Hepatocyte (in vitro differentiated cells): ENCODE measurements at regions not wholly inside any gene's neighbourhood (a gene's known extent, or its start where the extent isn't known, plus 50 kb on each side); places are given as distances from the start of the nearest gene placed in this dataset.
"Not testable (repeated sequence)": the region's sequence is repeated elsewhere in the genome, so short reads cannot be mapped to it uniquely, and the experiment has no call there.

Experiments used
- DNase-seq: peaks from one replicate; pipeline ENCODE4 v3.0.0-alpha.2; 2016; ENCODE audit warnings: low spot score
- H2AFZ ChIP-seq: fragments of 200-600 bp; sonication (generic); 2 replicates; pipeline ENCODE4 v1.6.0; 2016; ENCODE audit warnings: antibody characterized with exemption, mild to moderate bottlenecking
- H3K27ac ChIP-seq: fragments of 200-600 bp; sonication (generic); 2 replicates; pipeline ENCODE4 v1.5.1; 2016; ENCODE audit warnings: mild to moderate bottlenecking
- H3K27me3 ChIP-seq: fragments of 200-600 bp; sonication (generic); 2 replicates; pipeline ENCODE4 v1.6.1; 2016
- H3K36me3 ChIP-seq: fragments of 200-600 bp; sonication (generic); replicated peaks from 2 replicates; pipeline ENCODE4 v1.5.1; 2016; ENCODE audit warnings: low read depth; ENCODE audit not compliant: insufficient read depth
- H3K4me1 ChIP-seq: fragments of 200-600 bp; sonication (generic); 2 replicates; pipeline ENCODE4 v1.5.1; 2016; ENCODE audit warnings: mild to moderate bottlenecking, moderate library complexity; ENCODE audit not compliant: insufficient read depth
- H3K4me2 ChIP-seq: fragments of 200-600 bp; sonication (generic); 2 replicates; pipeline ENCODE4 v1.6.0; 2016
- H3K4me3 ChIP-seq: fragments of 200-600 bp; sonication (generic); 2 replicates; pipeline ENCODE4 v1.5.1; 2016; ENCODE audit warnings: mild to moderate bottlenecking
- H3K79me2 ChIP-seq: fragments of 200-600 bp; sonication (generic); 2 replicates; pipeline ENCODE4 v1.6.0; 2017; ENCODE audit warnings: mild to moderate bottlenecking
- H3K9me2 ChIP-seq: fragments of 200-600 bp; sonication (generic); replicated peaks from 2 replicates; pipeline ENCODE4 v1.6.0; 2017; ENCODE audit warnings: mild to moderate bottlenecking; ENCODE audit not compliant: insufficient read depth
- H3K9me3 ChIP-seq: fragments of 200-600 bp; sonication (generic); 2 replicates; pipeline ENCODE4 v1.5.1; 2016; ENCODE audit warnings: low read depth, mild to moderate bottlenecking
- H4K20me1 ChIP-seq: fragments of 200-600 bp; sonication (generic); 2 replicates; pipeline ENCODE4 v1.6.0; 2016; ENCODE audit warnings: mild to moderate bottlenecking; ENCODE audit not compliant: insufficient read depth, poor library complexity, severe bottlenecking
- EZH2 ChIP-seq: fragments of 200-600 bp; sonication (generic); IDR thresholded peaks from 2 replicates; pipeline ENCODE4 v1.6.1; 2016; ENCODE audit warnings: antibody characterized with exemption, mild to moderate bottlenecking, borderline replicate concordance
- EZH2phosphoT487 ChIP-seq: fragments of 200-600 bp; sonication (generic); IDR thresholded peaks from one replicate; pipeline ENCODE4 v1.6.1; 2018; ENCODE audit warnings: antibody characterized with exemption, mild to moderate bottlenecking, low read depth, moderate library complexity; ENCODE audit not compliant: unreplicated experiment, severe bottlenecking
- WGBS: methylation state at CpG from one replicate; pipeline ENCODE4 v1.1.6; 2016; ENCODE audit warnings: low lambda C conversion rate; ENCODE audit errors: missing lambda C conversion rate; 5-methylcytosine and 5-hydroxymethylcytosine counted together
- TF ChIP-seq, protein P1 (sequence below): fragments of 200-600 bp; sonication (generic); IDR thresholded peaks from 2 replicates; pipeline ENCODE4 v1.5.1; 2016; ENCODE audit warnings: antibody characterized with exemption, mild to moderate bottlenecking; ENCODE audit not compliant: poor library complexity

- H3K36me3 ChIP-seq, H3K4me1 ChIP-seq, H4K20me1 ChIP-seq, H2AFZ ChIP-seq, DNase-seq, H3K27ac ChIP-seq, H3K4me3 ChIP-seq, H3K79me2 ChIP-seq, H3K4me2 ChIP-seq, H3K9me2 ChIP-seq, H3K27me3 ChIP-seq: not testable (repeated sequence)
- WGBS: 31% methylated on average over 3 of the region's 3 CpGs
- peaks cover 29% of the 10 kb centered on the region for H3K9me3 ChIP-seq
Observed at GRCh38 chr21:9727187-9727586, 794.2 kb upstream of the TPTE start.

DNA sequence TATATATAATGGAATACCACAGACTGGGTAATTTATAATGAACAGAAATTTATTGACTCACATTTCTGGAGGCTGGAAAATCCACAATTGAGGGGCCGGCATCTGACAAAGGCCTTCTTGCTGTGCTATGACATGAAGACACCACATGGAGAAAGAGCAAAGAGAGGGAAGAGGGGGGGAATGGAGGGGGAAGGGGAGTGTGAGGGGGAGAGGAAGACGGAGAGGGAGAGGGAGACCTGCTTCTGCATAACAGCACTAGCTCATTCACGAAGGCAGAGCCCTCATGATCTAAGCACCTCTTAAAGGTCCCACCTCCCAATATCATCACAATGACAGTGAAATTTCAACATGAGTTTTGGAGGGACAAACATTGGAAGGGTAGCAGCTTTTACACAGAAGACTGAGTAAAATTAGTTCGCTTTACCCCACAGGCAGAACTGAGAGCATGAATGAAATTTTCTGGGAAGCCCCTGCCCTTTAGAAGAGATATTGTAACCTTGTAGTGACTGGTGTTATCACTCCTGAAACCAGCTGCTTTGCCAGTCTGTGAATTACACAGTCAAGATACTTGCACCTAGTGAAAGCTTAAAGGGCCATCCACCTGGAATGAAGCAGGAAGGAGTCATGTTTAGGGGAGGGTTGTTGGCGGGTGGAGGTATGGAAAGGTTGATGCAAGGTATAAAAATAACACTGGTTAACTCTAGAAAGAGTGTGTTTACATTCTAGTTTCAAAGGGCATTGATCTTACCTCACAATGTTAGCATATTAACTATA, 793.0 kb upstream of the TPTE start:
- peaks cover 37% of the 10 kb centered on the region for H3K9me3 ChIP-seq
- not testable (repeated sequence) for H3K36me3 ChIP-seq, H3K9me2 ChIP-seq, H3K27me3 ChIP-seq, H3K79me2 ChIP-seq, H2AFZ ChIP-seq, DNase-seq, H3K4me1 ChIP-seq, H3K27ac ChIP-seq, H4K20me1 ChIP-seq, H3K4me2 ChIP-seq, H3K4me3 ChIP-seq
- WGBS: 42% methylated on average over 4 of the region's 5 CpGs

GRCh38 chr21:9730866-9731265, 790.5 kb upstream of the TPTE start:
- Histone ChIP-seq H3K27ac (no peak overlapping the region), H3K9me3 (peaks cover 24% of the 10 kb centered on the region), H3K36me3 (no peaks in the 10 kb centered on the region), H2AFZ (no peak overlapping the region), H3K4me3 (no peak overlapping the region), H3K4me1 (no peaks in the 10 kb centered on the region), H3K27me3 (no peaks in the 10 kb centered on the region), H3K4me2 (no peak overlapping the region), H3K9me2 (no peaks in the 10 kb centered on the region), H3K79me2 (no peaks in the 10 kb centered on the region), H4K20me1 (no peaks in the 10 kb centered on the region)
- TF ChIP-seq EZH2 (no peak), EZH2phosphoT487 (no peak)
- TF ChIP-seq, protein P1, sequence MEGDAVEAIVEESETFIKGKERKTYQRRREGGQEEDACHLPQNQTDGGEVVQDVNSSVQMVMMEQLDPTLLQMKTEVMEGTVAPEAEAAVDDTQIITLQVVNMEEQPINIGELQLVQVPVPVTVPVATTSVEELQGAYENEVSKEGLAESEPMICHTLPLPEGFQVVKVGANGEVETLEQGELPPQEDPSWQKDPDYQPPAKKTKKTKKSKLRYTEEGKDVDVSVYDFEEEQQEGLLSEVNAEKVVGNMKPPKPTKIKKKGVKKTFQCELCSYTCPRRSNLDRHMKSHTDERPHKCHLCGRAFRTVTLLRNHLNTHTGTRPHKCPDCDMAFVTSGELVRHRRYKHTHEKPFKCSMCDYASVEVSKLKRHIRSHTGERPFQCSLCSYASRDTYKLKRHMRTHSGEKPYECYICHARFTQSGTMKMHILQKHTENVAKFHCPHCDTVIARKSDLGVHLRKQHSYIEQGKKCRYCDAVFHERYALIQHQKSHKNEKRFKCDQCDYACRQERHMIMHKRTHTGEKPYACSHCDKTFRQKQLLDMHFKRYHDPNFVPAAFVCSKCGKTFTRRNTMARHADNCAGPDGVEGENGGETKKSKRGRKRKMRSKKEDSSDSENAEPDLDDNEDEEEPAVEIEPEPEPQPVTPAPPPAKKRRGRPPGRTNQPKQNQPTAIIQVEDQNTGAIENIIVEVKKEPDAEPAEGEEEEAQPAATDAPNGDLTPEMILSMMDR: no peak
- DNase-seq: no peak
- WGBS: 67% methylated on average over 3 of the region's 3 CpGs

DNA sequence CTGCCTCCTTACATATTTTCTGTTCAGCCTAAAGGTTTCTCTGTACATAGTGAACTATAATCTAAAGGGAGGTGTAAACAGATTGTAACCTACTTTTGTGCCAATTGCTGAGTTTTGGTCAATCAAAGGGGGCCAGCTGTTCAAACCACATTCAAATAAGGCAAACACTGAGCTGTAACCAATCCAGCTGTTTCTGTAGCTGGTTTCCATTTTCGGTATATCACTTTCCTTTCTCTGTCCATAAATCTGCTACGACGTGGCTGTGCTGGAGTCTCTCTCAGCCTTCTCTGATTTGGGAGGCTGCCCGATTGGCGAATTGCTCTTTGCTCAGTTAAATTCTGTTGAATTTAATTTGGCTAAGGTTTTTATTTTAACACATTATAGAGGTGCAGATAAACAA, 790.1 kb upstream of the TPTE start:
- H3K9me2 ChIP-seq, H4K20me1 ChIP-seq, H2AFZ ChIP-seq, H3K27ac ChIP-seq, H3K4me1 ChIP-seq, DNase-seq, H3K4me3 ChIP-seq, H3K36me3 ChIP-seq, H3K79me2 ChIP-seq, H3K4me2 ChIP-seq, H3K27me3 ChIP-seq: not testable (repeated sequence)
- H3K9me3 ChIP-seq: peaks cover 24% of the 10 kb centered on the region
- WGBS: 71% methylated on average over 5 of the region's 5 CpGs

GRCh38 chr21:9732605-9733004, 788.8 kb upstream of the TPTE start:
- H2AFZ ChIP-seq, H3K4me3 ChIP-seq, H3K36me3 ChIP-seq, H3K27me3 ChIP-seq, H3K4me1 ChIP-seq, H3K79me2 ChIP-seq, H4K20me1 ChIP-seq, H3K4me2 ChIP-seq, H3K9me2 ChIP-seq, DNase-seq, H3K27ac ChIP-seq: not testable (repeated sequence)
- peaks cover 28% of the 10 kb centered on the region for H3K9me3 ChIP-seq
- 60% methylated on average over 3 of the region's 3 CpGs for WGBS

GRCh38 chr21:9733761-9734558, 787.4 kb upstream of the TPTE start:
- 72% methylated on average over 6 of the region's 6 CpGs for WGBS
- not testable (repeated sequence) for DNase-seq, H3K4me1 ChIP-seq, H3K4me3 ChIP-seq, H3K27me3 ChIP-seq, H3K9me2 ChIP-seq, H3K79me2 ChIP-seq, H3K4me2 ChIP-seq, H3K27ac ChIP-seq, H4K20me1 ChIP-seq, H3K36me3 ChIP-seq, H2AFZ ChIP-seq
- H3K9me3 ChIP-seq: peaks cover 34% of the 10 kb centered on the region
